ENCODE measurements at regions not wholly inside any gene's neighbourhood (a gene's known extent, or its start where the extent isn't known, plus 50 kb on each side); places are given as distances from the start of the nearest gene placed in this dataset.
"Not testable (repeated sequence)": the region's sequence is repeated elsewhere in the genome, so short reads cannot be mapped to it uniquely, and the experiment has no call there.

GRCh38 chr17:70897446-70897845 lies 728.1 kb downstream of the KCNJ2 start:
- intact Hi-C loops (cut with DNase I): no loop called here
- no peak for DNase-seq

GRCh38 chr17:70901870-70902269 lies 732.5 kb downstream of the KCNJ2 start:
- intact Hi-C loops (cut with DNase I): no loop called here
- DNase-seq: no peak

GRCh38 chr17:70905796-70906195 lies 736.5 kb downstream of the KCNJ2 start:
- intact Hi-C loops (cut with DNase I): no loop called here
- DNase-seq: peak in 14 of 42 donors; percentile 2 to 55 (median 14)

- no peak for DNase-seq
- intact Hi-C loops (cut with DNase I): no loop called here
Measured at GRCh38 chr17:70906808-70907207, 737.5 kb downstream of the KCNJ2 start.

DNA sequence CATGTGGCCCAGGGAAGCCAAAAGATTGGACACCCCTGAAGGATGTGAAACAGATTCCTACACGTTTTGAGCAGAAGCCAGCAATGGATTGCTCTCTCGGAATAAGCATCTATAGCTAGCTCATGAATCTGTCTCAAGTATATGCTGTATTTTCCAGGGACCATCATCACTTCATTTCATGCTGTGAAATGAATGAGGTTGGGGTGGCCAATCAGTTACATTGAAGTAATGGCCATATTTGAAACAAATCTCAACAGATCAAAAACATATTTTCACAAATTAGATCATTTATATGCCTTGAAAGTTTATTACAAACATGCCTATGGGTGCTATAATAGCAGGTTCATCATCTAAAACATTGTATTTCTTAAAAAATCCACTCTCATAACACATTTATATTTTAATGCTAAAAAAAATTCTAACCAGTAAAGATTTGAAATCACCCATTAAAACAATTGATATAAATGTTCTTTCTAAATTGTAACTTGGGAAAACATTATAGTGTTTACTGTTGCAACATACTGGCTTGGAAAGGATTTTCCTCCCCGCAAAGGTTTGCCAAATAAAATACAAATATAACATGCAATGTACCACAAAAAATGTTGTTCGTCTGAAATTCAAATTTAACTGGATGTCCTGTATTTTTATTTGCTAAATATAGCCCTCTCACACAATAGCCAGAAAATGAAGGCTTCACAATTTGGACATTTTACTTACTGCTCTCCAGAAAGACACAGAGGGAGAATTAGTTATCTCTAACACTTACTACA lies 743.6 kb downstream of the KCNJ2 start:
- intact Hi-C loops (cut with DNase I): no loop called here
- no peak for DNase-seq

DNA sequence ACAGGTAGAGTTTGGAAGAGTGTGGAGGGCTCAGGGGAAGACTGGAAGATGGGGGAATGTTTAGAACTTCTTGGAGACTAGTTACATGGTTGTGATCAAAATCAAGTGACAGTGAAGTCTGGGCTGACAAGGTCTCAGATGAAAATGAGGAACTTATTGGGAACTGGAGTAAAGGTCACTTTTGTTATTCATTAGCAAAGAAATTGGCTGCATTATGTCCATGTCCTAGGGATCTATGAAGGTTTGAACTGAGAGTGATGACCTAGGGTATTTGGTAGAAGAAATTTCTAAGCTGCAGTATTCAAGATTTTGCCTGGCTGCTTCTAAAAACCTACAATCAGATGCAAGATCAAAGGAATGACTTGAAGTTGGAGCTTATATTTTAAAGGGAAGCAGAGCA lies 747.1 kb downstream of the KCNJ2 start:
- intact Hi-C loops (cut with DNase I): no loop called here
- no peak for DNase-seq

DNA sequence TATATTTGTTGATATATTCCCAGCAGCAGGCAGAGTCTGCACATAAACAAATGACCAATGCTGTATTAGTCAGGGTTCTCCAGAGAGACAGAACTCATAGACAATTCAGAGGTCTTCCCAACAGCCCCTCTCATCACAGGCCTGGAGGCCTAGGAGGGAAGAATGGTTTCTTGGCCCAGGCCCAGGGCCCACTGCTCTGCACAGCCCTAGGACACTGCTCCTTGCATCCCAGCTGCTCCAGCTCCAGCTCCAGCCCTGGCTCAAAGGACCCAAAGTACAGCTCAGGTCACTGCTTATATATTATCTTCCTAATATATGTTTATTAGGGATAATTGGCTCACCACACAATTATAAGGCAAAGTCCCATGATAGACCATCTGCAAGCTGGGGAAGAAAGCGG lies 749.9 kb downstream of the KCNJ2 start:
- intact Hi-C loops (cut with DNase I): no loop called here
- no peak for DNase-seq

- DNase-seq: no peak
- intact Hi-C loops (cut with DNase I): no loop called here
Measured at GRCh38 chr17:70920416-70920815, 751.1 kb downstream of the KCNJ2 start.

GRCh38 chr17:70922268-70922667 lies 752.9 kb downstream of the KCNJ2 start:
- intact Hi-C loops (cut with DNase I): no loop called here

GRCh38 chr17:70924776-70925175 lies 755.4 kb downstream of the KCNJ2 start:
- intact Hi-C loops (cut with DNase I): no loop called here
- no peak for DNase-seq

More at GRCh38 chr17:70922268-70922667, 752.9 kb downstream of the KCNJ2 start:
- DNase-seq: no peak

- intact Hi-C loops (cut with DNase I): no loop called here
- DNase-seq: no peak
Measured at GRCh38 chr17:70929226-70929625, 759.9 kb downstream of the KCNJ2 start.

DNA sequence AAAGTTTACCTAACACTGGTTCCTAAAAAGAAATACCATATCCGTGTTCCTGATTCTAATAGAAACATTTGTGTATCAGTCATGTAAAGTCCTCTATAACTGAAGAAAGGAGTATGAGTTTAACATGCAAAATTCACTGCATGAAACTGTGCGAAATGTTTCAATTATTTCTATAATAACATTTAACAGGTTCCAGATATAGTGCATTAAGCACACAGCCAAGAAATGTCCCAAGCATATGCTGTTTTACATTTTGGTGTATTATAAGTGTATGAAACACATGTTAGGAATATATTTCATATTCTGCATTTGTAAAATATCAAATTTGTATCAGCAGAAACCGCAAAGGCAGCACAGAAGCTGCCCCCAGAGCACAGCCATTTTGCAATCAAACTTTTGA lies 764.9 kb downstream of the KCNJ2 start:
- DNase-seq: no peak
- intact Hi-C loops (cut with DNase I): no loop called here

DNA sequence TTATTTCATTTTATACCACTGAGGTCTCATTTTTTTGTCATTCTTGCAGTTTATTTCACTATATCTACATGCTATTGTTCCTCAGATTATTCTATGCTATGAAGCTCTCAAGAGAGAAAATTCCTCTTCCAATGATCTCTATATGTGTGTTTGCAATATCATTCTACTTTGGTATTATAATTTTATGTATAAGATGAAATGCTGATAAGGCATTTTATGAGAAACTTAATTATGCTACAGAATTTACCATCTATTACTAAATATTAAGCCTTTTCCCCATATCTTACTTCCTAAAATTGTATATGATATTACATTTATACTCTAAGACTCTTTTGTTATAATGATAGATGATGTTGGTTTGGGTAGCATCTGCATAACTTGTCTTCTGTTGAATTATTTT lies 765.5 kb downstream of the KCNJ2 start:
- DNase-seq: no peak
- intact Hi-C loops (cut with DNase I): no loop called here

- no peak for DNase-seq
- intact Hi-C loops (cut with DNase I): no loop called here
Measured at GRCh38 chr17:70936724-70937123, 767.4 kb downstream of the KCNJ2 start.

DNA sequence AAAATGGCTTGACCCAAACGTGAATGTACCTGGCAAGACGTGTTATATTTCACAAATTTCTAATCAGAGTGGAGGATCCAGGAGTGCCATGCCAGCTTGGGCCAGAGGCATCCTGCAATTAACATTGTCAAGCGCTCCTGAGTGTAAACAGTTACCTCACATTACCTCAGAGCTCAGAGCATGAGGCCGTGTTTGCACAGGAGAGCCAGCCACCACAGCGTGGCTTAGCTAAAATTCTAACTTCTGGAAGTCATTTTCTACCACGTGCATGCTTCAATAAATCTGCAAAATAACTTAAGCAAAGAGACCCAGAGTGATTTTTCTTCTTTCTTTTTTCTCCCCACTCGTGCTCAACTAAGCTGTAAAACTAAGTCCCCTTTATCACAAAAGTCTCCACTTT lies 769.0 kb downstream of the KCNJ2 start:
- DNase-seq: no peak
- intact Hi-C loops (cut with DNase I): no loop called here

- intact Hi-C loops (cut with DNase I): no loop called here
- no peak for DNase-seq
Measured at GRCh38 chr17:70945386-70945785, 776.1 kb downstream of the KCNJ2 start.

DNA sequence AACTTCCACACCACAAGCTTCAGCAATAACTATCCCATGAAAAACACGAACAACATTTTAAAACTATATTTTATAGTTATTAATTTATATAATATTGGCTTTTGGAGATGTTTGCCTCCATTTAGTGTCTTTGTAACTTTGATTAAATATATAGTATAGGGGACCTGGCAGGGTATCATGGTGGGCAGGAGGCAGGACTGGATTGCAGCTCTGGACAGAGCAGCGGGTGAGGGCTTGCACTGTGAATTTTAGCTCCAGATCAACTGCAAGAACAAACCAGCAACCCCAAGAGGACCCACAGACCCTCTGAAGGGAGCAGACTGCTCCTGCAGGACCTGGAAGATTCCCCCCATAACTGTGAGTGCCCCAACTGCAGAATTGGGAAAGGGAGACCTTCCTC lies 777.9 kb downstream of the KCNJ2 start:
- no peak for DNase-seq
- intact Hi-C loops (cut with DNase I): no loop called here

DNA sequence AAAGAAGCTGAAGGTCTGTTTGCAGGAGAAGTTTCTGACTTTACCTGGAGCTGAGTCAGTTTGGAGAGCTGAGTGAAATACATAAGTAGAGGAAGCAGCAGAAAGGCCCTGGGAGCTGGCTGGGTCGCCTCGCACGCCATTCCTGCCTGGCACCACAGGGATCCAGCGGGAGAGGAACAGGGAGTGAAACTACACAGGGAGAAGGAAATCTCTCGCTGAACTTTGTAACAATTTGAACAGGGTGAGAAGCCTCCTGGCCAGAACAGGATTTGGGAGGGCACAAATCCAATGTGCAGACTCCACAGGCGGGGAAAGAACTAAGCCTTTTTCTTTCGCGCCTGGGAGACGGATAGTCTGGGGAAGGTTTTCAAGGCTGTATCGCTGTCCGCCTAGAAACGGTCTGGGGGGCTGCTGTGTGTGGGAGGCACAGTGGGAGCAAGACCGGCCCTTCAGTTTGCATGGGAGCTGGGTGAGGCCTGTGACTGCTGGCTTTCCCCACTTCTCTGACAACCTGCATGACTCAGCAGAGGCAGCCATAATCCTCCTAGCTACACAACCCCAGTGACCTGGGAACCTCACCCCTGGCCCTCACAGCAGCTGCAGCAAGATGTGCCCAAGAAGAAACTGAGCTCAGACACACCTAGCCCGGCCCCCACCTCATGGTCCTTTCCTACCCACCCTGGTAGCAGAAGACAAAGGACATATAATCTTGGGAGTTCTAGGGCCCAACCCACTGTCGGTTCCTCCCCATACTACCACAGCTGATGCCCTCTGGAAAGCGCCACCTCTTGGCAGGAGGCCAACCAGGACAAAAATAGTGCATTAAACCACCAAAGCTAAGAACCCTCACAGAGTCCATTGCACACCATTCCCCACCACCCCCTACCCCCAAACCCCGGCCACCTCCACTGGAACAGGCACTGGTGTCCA lies 778.6 kb downstream of the KCNJ2 start:
- intact Hi-C loops (cut with DNase I): no loop called here

GRCh38 chr17:70953140-70953539 lies 783.8 kb downstream of the KCNJ2 start:
- DNase-seq; intact Hi-C loops (cut with DNase I): not testable (repeated sequence)

More for the DNA sequence above, 778.6 kb downstream of the KCNJ2 start:
- DNase-seq: no peak

DNA sequence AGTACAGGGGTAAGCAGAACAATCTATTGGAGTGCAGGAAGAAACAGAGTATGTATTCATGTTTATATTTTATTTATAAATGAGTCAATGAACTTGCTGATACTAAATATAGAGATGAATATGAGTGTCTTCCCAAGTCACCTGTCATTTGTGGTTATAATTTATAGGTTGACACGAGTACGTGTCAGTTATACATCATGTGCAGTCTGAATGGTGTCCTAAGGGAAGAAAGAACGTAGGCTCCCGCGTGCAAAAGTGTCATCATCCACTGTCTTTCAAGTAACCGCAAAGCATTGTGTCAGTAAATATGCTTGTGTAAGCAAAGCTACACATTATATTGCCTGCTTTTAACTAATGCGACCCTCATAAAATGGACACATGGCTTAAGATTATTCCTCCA lies 786.1 kb downstream of the KCNJ2 start:
- intact Hi-C loops (cut with DNase I): no loop called here
- DNase-seq: no peak
